ENCODE measurements at regions not wholly inside any gene's neighbourhood (a gene's known extent, or its start where the extent isn't known, plus 50 kb on each side); places are given as distances from the start of the nearest gene placed in this dataset.

- Histone ChIP-seq H3K27me3 (ENCODE audit: control insufficient read depth in 1 of 2, insufficient read depth in 2 of 2, low read length in 2 of 2) (no peaks in the 10 kb centered on the region), H3K4me1 (ENCODE audit: control insufficient read depth in 2 of 2, insufficient read depth in 2 of 2, low read length in 1 of 2) (peaks cover 0 to 2% of the 10 kb centered on the region in 2 donors), H3K27ac (ENCODE audit: low read depth in 2 of 2, low read length in 1 of 2) (no peak overlapping the region), H3K36me3 (ENCODE audit: control insufficient read depth in 2 of 2, insufficient read depth in 2 of 2, low read length in 1 of 2) (no peaks in the 10 kb centered on the region), H3K9me3 (ENCODE audit: control insufficient read depth in 2 of 2, insufficient read depth in 1 of 2, low read depth in 1 of 2, low read length in 1 of 2) (no peaks in the 10 kb centered on the region), H3K4me3 (ENCODE audit: low read depth in 1 of 2, low read length in 2 of 2) (no peak overlapping the region)
- 80 to 81% methylated on average over 26 of the region's 26 CpGs for WGBS, 2 donors
These were observed 147.9 kb upstream of the COL5A1 start for GRCh38 chr9:134493461-134494272.

- H3K4me1 ChIP-seq (ENCODE audit: control insufficient read depth in 2 of 2, insufficient read depth in 2 of 2, low read length in 1 of 2): peaks cover 0 to 2% of the 10 kb centered on the region in 2 donors
- WGBS, 2 donors: 78 to 82% methylated on average over 17 of the region's 17 CpGs
These were observed 147.3 kb upstream of the COL5A1 start for GRCh38 chr9:134494273-134494815.

GRCh38 chr9:134494905-134495304 lies 146.7 kb upstream of the COL5A1 start:
- Histone ChIP-seq H3K4me3 (ENCODE audit: low read depth in 1 of 2, low read length in 2 of 2) (no peak overlapping the region), H3K27ac (ENCODE audit: low read depth in 2 of 2, low read length in 1 of 2) (no peak overlapping the region), H3K27me3 (ENCODE audit: control insufficient read depth in 1 of 2, insufficient read depth in 2 of 2, low read length in 2 of 2) (no peaks in the 10 kb centered on the region), H3K36me3 (ENCODE audit: control insufficient read depth in 2 of 2, insufficient read depth in 2 of 2, low read length in 1 of 2) (no peaks in the 10 kb centered on the region), H3K9me3 (ENCODE audit: control insufficient read depth in 2 of 2, insufficient read depth in 1 of 2, low read depth in 1 of 2, low read length in 1 of 2) (no peaks in the 10 kb centered on the region), H3K4me1 (ENCODE audit: control insufficient read depth in 2 of 2, insufficient read depth in 2 of 2, low read length in 1 of 2) (peaks cover 0 to 2% of the 10 kb centered on the region in 2 donors)
- 76 to 83% methylated on average over 11 of the region's 11 CpGs for WGBS, 2 donors

More at GRCh38 chr9:134494273-134494815, 147.3 kb upstream of the COL5A1 start:
- no peak overlapping the region for H3K4me3 ChIP-seq (ENCODE audit: low read depth in 1 of 2, low read length in 2 of 2)
- H3K9me3 ChIP-seq (ENCODE audit: control insufficient read depth in 2 of 2, insufficient read depth in 1 of 2, low read depth in 1 of 2, low read length in 1 of 2): no peaks in the 10 kb centered on the region
- H3K27ac ChIP-seq (ENCODE audit: low read depth in 2 of 2, low read length in 1 of 2): no peak overlapping the region
- H3K27me3 ChIP-seq (ENCODE audit: control insufficient read depth in 1 of 2, insufficient read depth in 2 of 2, low read length in 2 of 2): no peaks in the 10 kb centered on the region
- no peaks in the 10 kb centered on the region for H3K36me3 ChIP-seq (ENCODE audit: control insufficient read depth in 2 of 2, insufficient read depth in 2 of 2, low read length in 1 of 2)

GRCh38 chr9:134495881-134496412 lies 145.7 kb upstream of the COL5A1 start:
- Histone ChIP-seq H3K4me3 (ENCODE audit: low read depth in 1 of 2, low read length in 2 of 2) (no peak overlapping the region), H3K27me3 (ENCODE audit: control insufficient read depth in 1 of 2, insufficient read depth in 2 of 2, low read length in 2 of 2) (peaks cover 0 to 3% of the 10 kb centered on the region in 2 donors), H3K4me1 (ENCODE audit: control insufficient read depth in 2 of 2, insufficient read depth in 2 of 2, low read length in 1 of 2) (no peaks in the 10 kb centered on the region), H3K27ac (ENCODE audit: low read depth in 2 of 2, low read length in 1 of 2) (no peak overlapping the region), H3K9me3 (ENCODE audit: control insufficient read depth in 2 of 2, insufficient read depth in 1 of 2, low read depth in 1 of 2, low read length in 1 of 2) (no peaks in the 10 kb centered on the region), H3K36me3 (ENCODE audit: control insufficient read depth in 2 of 2, insufficient read depth in 2 of 2, low read length in 1 of 2) (no peaks in the 10 kb centered on the region)
- 89 to 91% methylated on average over 17 of the region's 17 CpGs for WGBS, 2 donors

- H3K9me3 ChIP-seq (ENCODE audit: control insufficient read depth in 2 of 2, insufficient read depth in 1 of 2, low read depth in 1 of 2, low read length in 1 of 2): no peaks in the 10 kb centered on the region
- no peak overlapping the region for H3K27ac ChIP-seq (ENCODE audit: low read depth in 2 of 2, low read length in 1 of 2)
- WGBS, 2 donors: 80 to 82% methylated on average over 29 of the region's 29 CpGs
- H3K36me3 ChIP-seq (ENCODE audit: control insufficient read depth in 2 of 2, insufficient read depth in 2 of 2, low read length in 1 of 2): no peaks in the 10 kb centered on the region
- no peak overlapping the region for H3K4me3 ChIP-seq (ENCODE audit: low read depth in 1 of 2, low read length in 2 of 2)
- no peaks in the 10 kb centered on the region for H3K4me1 ChIP-seq (ENCODE audit: control insufficient read depth in 2 of 2, insufficient read depth in 2 of 2, low read length in 1 of 2)
- H3K27me3 ChIP-seq (ENCODE audit: control insufficient read depth in 1 of 2, insufficient read depth in 2 of 2, low read length in 2 of 2): peaks cover 0 to 7% of the 10 kb centered on the region in 2 donors
These were observed 145.0 kb upstream of the COL5A1 start for GRCh38 chr9:134496413-134497282.

- Histone ChIP-seq H3K27me3 (ENCODE audit: control insufficient read depth in 1 of 2, insufficient read depth in 2 of 2, low read length in 2 of 2) (peaks cover under 1 to 7% of the 10 kb centered on the region in 2 donors), H3K9me3 (ENCODE audit: control insufficient read depth in 2 of 2, insufficient read depth in 1 of 2, low read depth in 1 of 2, low read length in 1 of 2) (no peaks in the 10 kb centered on the region), H3K4me1 (ENCODE audit: control insufficient read depth in 2 of 2, insufficient read depth in 2 of 2, low read length in 1 of 2) (no peaks in the 10 kb centered on the region), H3K4me3 (ENCODE audit: low read depth in 1 of 2, low read length in 2 of 2) (no peak overlapping the region), H3K27ac (ENCODE audit: low read depth in 2 of 2, low read length in 1 of 2) (no peak overlapping the region), H3K36me3 (ENCODE audit: control insufficient read depth in 2 of 2, insufficient read depth in 2 of 2, low read length in 1 of 2) (no peaks in the 10 kb centered on the region)
- WGBS, 2 donors: 66 to 75% methylated on average over 5 of the region's 5 CpGs
These were observed 144.2 kb upstream of the COL5A1 start for GRCh38 chr9:134497283-134497860.

- WGBS, 2 donors: 90 to 97% methylated on average over 1 of the region's 1 CpG
- no peaks in the 10 kb centered on the region for H3K36me3 ChIP-seq (ENCODE audit: control insufficient read depth in 2 of 2, insufficient read depth in 2 of 2, low read length in 1 of 2)
- peaks cover 3 to 7% of the 10 kb centered on the region in 2 donors for H3K27me3 ChIP-seq (ENCODE audit: control insufficient read depth in 1 of 2, insufficient read depth in 2 of 2, low read length in 2 of 2)
- no peak overlapping the region for H3K27ac ChIP-seq (ENCODE audit: low read depth in 2 of 2, low read length in 1 of 2)
- H3K9me3 ChIP-seq (ENCODE audit: control insufficient read depth in 2 of 2, insufficient read depth in 1 of 2, low read depth in 1 of 2, low read length in 1 of 2): no peaks in the 10 kb centered on the region
- no peaks in the 10 kb centered on the region for H3K4me1 ChIP-seq (ENCODE audit: control insufficient read depth in 2 of 2, insufficient read depth in 2 of 2, low read length in 1 of 2)
- H3K4me3 ChIP-seq (ENCODE audit: low read depth in 1 of 2, low read length in 2 of 2): no peak overlapping the region
These were observed 142.8 kb upstream of the COL5A1 start for GRCh38 chr9:134498814-134499166.

GRCh38 chr9:134500931-134501760 lies 140.5 kb upstream of the COL5A1 start:
- 16 to 22% methylated on average over 44 of the region's 44 CpGs for WGBS, 2 donors
- H3K27me3 ChIP-seq (ENCODE audit: control insufficient read depth in 1 of 2, insufficient read depth in 2 of 2, low read length in 2 of 2): peaks cover 3 to 7% of the 10 kb centered on the region in 2 donors

More at GRCh38 chr9:134500931-134501760, 140.5 kb upstream of the COL5A1 start:
- no peaks in the 10 kb centered on the region for H3K36me3 ChIP-seq (ENCODE audit: control insufficient read depth in 2 of 2, insufficient read depth in 2 of 2, low read length in 1 of 2)
- no peak overlapping the region for H3K27ac ChIP-seq (ENCODE audit: low read depth in 2 of 2, low read length in 1 of 2)
- H3K4me3 ChIP-seq (ENCODE audit: low read depth in 1 of 2, low read length in 2 of 2): no peak overlapping the region
- no peaks in the 10 kb centered on the region for H3K9me3 ChIP-seq (ENCODE audit: control insufficient read depth in 2 of 2, insufficient read depth in 1 of 2, low read depth in 1 of 2, low read length in 1 of 2)
- no peaks in the 10 kb centered on the region for H3K4me1 ChIP-seq (ENCODE audit: control insufficient read depth in 2 of 2, insufficient read depth in 2 of 2, low read length in 1 of 2)

Data from esophagus (tissue), 2 donors.